GM19043 (cell line): ENCODE measurements at regions not wholly inside any gene's neighbourhood (a gene's known extent, or its start where the extent isn't known, plus 50 kb on each side); places are given as distances from the start of the nearest gene placed in this dataset.

ENCODE experiments used
- ATAC-seq: cut with Tn5 transposase; IDR thresholded peaks from one replicate; pipeline ENCODE4 v1.9.1; 2021; ENCODE audit warnings: low read depth; ENCODE audit not compliant: unreplicated experiment

- ATAC-seq: no peak
These were observed 294.9 kb upstream of the ATP5MC3 start for GRCh38 chr2:175476374-175476773.

GRCh38 chr2:175475130-175475529 is 293.6 kb upstream of the ATP5MC3 start:
- no peak for ATAC-seq

- no peak for ATAC-seq
These were observed 287.1 kb upstream of the ATP5MC3 start for GRCh38 chr2:175468431-175469098.

DNA sequence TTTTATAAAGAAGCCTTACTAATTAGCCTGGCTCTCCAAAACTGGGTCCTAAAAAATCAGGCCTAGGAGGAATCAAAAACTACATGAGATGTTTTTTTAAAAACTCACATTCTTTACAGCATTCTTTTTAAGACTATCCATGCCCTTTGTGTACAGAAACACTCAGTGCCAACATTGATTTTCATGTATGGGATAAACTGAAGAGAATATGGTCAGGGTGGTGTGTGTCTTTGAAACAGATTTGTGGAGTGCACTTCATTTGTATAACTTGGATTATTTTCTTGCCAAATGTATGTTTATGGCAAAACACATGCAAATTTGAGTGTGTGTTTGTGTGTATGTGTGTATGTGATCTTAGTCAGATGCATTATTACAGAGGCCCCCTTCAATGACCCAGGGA is 283.6 kb upstream of the ATP5MC3 start:
- ATAC-seq: no peak

DNA sequence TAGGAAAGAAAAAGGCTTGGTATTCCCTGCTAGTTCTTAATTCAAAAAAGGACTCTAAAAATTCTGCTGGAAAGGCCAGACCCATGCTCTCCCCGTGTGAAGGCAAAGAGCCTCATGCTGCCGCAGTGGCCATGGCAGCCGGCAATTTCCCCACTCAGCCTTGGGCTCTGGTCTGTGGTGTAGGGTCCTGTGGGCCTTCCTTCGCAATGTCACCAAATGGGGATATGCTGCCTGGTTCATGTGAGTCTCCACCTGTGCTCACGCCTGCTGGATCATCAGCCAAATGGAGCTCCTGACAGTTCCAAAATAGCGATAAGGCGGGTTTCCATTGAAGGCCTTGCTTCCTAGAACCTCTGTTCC is 282.8 kb upstream of the ATP5MC3 start:
- no peak for ATAC-seq

- no peak for ATAC-seq
These were observed 282.2 kb upstream of the ATP5MC3 start for GRCh38 chr2:175463589-175464310.

GRCh38 chr2:175463169-175463568 is 281.7 kb upstream of the ATP5MC3 start:
- ATAC-seq: no peak

- ATAC-seq: no peak
These were observed 280.7 kb upstream of the ATP5MC3 start for GRCh38 chr2:175462246-175462645.

- no peak for ATAC-seq
These were observed 280.3 kb upstream of the ATP5MC3 start for GRCh38 chr2:175461839-175462238.

GRCh38 chr2:175457895-175458448 is 276.5 kb upstream of the ATP5MC3 start:
- no peak for ATAC-seq

- no peak for ATAC-seq
These were observed 273.5 kb upstream of the ATP5MC3 start for GRCh38 chr2:175454953-175455389.

GRCh38 chr2:175450029-175450760 is 268.7 kb upstream of the ATP5MC3 start:
- ATAC-seq: no peak

- no peak for ATAC-seq
These were observed 268.1 kb upstream of the ATP5MC3 start for GRCh38 chr2:175449616-175450015.

DNA sequence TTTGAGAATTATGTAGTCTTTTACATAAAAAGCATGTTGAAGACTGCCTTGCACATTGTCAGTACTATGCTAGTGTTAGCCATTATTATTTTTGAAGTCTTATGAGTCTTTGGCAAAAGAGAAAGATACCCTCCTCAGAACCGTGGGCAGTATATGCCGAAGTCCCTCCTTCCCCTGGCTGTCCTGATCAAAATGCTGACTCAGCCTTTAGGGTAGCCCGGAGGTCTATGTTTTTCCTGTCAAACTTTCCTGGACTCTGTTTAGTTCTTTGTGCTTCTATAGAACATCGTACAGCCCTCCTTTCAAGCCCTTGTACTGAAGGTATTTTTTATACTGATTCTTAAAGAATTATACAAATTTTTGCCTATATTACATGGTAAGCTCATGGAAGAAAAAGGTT is 264.7 kb upstream of the ATP5MC3 start:
- no peak for ATAC-seq

DNA sequence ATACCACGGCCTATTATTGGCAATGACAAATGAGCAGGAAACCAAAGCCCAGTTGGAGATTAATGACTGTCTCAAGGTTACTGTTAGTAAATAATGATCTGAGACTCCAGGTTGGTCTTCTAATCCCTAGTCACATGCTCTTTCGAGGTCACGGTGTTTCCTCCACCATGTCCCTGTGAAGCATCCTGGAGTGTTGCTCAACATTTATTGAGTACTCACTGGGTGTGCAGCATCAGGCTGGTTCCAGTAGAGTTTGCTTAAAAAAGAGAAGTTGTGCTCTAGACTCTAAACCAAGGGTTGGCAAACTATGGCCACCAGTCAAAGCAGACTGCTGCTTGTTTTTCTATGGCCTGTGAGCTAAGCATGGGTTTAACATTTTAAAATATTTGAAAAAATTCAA is 263.8 kb upstream of the ATP5MC3 start:
- ATAC-seq: no peak

- ATAC-seq: no peak
These were observed 260.9 kb upstream of the ATP5MC3 start for GRCh38 chr2:175442441-175442840.

GRCh38 chr2:175441181-175441761 is 259.8 kb upstream of the ATP5MC3 start:
- ATAC-seq: no peak

DNA sequence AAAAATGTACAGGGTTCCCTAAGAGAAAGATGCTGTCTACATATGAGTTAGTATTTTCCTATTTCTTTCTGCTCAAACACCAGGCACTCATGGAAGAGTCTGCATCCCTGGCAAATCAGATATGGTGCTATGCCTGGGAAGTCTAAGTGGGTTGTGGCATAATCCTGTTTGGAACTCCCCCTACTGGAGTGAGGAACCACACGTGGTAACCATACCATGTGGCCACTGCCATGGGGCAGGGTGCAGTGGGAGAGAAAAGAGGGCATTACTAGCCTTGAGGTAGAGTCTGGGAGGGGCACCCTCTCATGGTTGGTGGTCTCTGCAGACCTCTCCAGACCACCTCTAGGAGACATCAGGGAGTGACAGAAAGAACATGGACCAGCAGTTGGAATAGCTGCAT is 257.9 kb upstream of the ATP5MC3 start:
- no peak for ATAC-seq

- no peak for ATAC-seq
These were observed 255.7 kb upstream of the ATP5MC3 start for GRCh38 chr2:175437167-175437566.

- no peak for ATAC-seq
These were observed 254.6 kb upstream of the ATP5MC3 start for GRCh38 chr2:175436076-175436475.

- no peak for ATAC-seq
These were observed 253.5 kb upstream of the ATP5MC3 start for GRCh38 chr2:175435012-175435411.
